H1 (cell line): ENCODE measurements at regions not wholly inside any gene's neighbourhood (a gene's known extent, or its start where the extent isn't known, plus 50 kb on each side); places are given as distances from the start of the nearest gene placed in this dataset.

Experiments used
- EP300 ChIP-seq, 2 experiments: IDR thresholded peaks; 1 replicate in 1 of 2; 2 replicates in 1 of 2; pipeline ENCODE4 v1.6.1; 2011 to 2012; ENCODE audit warnings: low read depth in 2 of 2, low read length in 2 of 2, mild to moderate bottlenecking in 2 of 2, borderline replicate concordance in 1 of 2, inconsistent platforms in 1 of 2, moderate library complexity in 1 of 2
- POLR2A ChIP-seq, 2 experiments: IDR thresholded peaks; 1 replicate in 1 of 2; 2 replicates in 1 of 2; pipeline ENCODE4 v1.6.1; 2011; ENCODE audit warnings: low read depth in 2 of 2, low read length in 2 of 2, mild to moderate bottlenecking in 2 of 2; ENCODE audit errors: control extremely low read depth in 1 of 2
- SAP30 ChIP-seq: fragments of 300-600 bp; sonication (generic); IDR thresholded peaks from 2 replicates; pipeline ENCODE4 v1.7.1; 2012; ENCODE audit warnings: low read length, moderate library complexity, mild to moderate bottlenecking, inconsistent platforms; ENCODE audit not compliant: insufficient read depth, insufficient replicate concordance
- TF ChIP-seq, protein P1 (sequence below), 3 experiments: IDR thresholded peaks; 1 replicate in 2 of 3; 2 replicates in 1 of 3; pipeline versions ENCODE4 v1.5.1 to v1.6.1; 2011; ENCODE audit warnings: low read length in 3 of 3, mild to moderate bottlenecking in 3 of 3, inconsistent platforms in 2 of 3, low read depth in 1 of 3, moderate library complexity in 1 of 3; ENCODE audit not compliant: insufficient read depth in 1 of 3; ENCODE audit errors: control extremely low read depth in 1 of 3
- TF ChIP-seq, protein P2 (sequence below): IDR thresholded peaks from 2 replicates; pipeline ENCODE4 v1.6.1; 2012; ENCODE audit warnings: low read length, inconsistent platforms

DNA sequence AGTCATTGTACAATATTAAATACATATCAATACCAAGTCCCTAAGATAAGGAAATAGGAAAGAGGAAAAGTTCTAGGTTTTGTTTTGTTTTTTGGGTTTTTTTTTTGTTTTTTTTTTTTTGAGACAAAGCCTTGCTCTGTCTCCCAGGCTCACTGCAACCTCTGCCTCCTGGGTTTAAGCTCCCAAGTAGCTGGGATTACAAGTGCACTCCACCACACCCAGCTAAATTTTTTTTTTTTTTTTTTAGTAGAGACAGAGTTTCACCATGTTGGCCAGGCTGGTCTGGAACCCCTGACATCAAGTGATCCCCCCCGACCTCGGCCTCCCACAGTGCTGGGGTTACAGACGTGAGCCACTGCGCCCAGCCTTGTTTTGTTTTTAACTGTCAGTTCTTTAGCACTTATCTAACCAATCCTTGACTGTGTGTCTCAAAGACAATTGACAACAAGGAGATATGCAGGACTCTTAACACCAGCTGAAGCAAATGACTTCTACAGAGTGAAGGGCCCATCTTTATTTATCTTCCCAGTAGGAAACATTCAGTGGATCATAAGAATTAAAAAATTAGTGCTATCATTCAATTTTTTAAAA, 100.0 kb upstream of the RAP2B start:
- TF ChIP-seq, protein P1, sequence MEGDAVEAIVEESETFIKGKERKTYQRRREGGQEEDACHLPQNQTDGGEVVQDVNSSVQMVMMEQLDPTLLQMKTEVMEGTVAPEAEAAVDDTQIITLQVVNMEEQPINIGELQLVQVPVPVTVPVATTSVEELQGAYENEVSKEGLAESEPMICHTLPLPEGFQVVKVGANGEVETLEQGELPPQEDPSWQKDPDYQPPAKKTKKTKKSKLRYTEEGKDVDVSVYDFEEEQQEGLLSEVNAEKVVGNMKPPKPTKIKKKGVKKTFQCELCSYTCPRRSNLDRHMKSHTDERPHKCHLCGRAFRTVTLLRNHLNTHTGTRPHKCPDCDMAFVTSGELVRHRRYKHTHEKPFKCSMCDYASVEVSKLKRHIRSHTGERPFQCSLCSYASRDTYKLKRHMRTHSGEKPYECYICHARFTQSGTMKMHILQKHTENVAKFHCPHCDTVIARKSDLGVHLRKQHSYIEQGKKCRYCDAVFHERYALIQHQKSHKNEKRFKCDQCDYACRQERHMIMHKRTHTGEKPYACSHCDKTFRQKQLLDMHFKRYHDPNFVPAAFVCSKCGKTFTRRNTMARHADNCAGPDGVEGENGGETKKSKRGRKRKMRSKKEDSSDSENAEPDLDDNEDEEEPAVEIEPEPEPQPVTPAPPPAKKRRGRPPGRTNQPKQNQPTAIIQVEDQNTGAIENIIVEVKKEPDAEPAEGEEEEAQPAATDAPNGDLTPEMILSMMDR (IDR thresholded peaks at IDR 0.05; ENCODE audit: control extremely low read depth in 1 of 3, insufficient read depth in 1 of 3, low read depth in 1 of 3, low read length in 3 of 3), result no peak
- TF ChIP-seq POLR2A (IDR thresholded peaks at IDR 0.05; ENCODE audit: control extremely low read depth in 1 of 2, low read depth in 2 of 2, low read length in 2 of 2) (no peak), SAP30 (no peak), EP300 (IDR thresholded peaks at IDR 0.05; ENCODE audit: borderline replicate concordance in 1 of 2, low read depth in 2 of 2, low read length in 2 of 2) (no peak)
- TF ChIP-seq, protein P2, sequence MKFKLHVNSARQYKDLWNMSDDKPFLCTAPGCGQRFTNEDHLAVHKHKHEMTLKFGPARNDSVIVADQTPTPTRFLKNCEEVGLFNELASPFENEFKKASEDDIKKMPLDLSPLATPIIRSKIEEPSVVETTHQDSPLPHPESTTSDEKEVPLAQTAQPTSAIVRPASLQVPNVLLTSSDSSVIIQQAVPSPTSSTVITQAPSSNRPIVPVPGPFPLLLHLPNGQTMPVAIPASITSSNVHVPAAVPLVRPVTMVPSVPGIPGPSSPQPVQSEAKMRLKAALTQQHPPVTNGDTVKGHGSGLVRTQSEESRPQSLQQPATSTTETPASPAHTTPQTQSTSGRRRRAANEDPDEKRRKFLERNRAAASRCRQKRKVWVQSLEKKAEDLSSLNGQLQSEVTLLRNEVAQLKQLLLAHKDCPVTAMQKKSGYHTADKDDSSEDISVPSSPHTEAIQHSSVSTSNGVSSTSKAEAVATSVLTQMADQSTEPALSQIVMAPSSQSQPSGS, result no peak
